SIG-M5 treated with dmso at 0.1 percent for 504 hours (cell line): ENCODE measurements at regions not wholly inside any gene's neighbourhood (a gene's known extent, or its start where the extent isn't known, plus 50 kb on each side); places are given as distances from the start of the nearest gene placed in this dataset.
A peak's percentile ranks its signal among the peaks of the same experiment; 100 is the strongest.
"Not testable (repeated sequence)": the region's sequence is repeated elsewhere in the genome, so short reads cannot be mapped to it uniquely, and the experiment has no call there.

Experiments used
- DNase-seq: peaks from one replicate; lab custom pipeline; 2025; ENCODE audit not compliant: unreplicated experiment; lab: John Stamatoyannopoulos, UW

DNA sequence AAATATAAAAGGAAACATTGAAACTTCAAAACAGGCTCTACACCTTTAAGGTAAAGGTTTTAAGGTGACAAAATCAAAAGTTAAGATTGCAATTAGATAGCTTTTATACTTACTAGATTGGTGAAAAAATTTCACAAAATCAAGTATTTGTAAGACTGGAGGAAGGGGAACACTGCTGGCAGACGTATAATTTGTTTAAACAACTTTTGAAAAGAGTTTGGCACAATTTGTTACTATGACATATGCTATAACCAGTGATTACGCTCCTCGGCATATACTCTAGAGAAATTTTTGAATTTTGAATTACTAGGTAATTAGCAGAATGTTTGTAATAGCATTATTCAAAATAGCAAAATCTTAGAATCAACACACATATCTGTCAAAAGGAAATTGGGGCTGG lies 425.0 kb downstream of the LRRIQ3 start:
- no peak for DNase-seq

DNA sequence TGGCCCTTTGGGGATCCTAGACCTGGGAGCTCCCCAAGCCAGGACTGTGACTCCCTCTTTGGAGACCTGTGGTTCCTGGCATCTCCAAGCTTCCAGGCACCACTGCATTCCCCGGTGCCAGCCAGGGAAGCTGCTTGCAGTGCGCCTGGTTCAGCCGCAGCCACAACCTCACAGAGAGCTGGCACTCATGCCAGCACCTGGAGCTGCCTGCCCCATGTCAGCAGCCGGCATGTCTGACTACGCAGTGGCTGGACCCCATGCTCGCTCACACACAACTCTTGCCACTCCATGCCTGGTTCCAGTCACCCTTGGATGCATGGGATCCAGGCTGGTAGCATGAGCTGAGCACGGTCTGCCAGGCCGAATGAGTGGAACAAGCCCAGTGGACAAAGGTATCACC lies 426.6 kb downstream of the LRRIQ3 start:
- no peak for DNase-seq

DNA sequence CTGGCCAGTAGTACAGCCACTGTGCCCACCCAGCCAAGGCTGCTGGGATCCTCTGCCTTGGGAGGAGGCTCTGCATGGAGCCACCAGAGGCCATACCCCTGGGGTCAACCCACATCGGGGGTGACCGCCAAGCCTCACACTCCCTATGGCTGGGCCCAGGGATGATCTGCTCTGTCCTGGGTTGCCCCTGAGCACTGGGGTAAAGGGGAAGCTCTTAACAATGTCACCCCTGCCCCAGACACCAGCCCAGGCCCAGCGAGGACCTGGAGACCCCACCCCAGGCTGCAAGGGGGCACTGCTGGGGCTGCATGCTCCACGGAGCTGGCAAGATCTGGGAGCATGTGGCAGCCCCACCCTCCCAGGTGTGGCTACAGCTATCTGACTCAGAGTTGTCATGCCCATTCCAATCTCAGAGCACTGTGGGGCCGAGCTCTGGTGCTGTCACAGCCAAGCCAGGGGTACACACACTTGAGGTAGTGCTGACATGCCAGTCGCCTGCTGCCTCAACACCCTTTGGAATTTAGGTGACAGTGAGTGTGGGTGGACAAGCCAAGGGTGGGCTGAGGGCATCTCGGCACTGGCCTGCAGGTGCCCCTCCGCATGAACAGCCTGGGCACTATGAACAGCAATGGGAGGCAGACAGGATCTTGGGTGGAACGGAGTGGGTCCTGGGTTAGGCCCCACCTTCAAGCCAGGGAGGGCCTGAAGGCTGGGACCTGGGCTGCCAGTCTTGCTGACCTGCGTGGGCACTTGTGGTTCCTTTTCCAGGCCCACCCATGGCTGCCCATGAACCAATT lies 427.7 kb downstream of the LRRIQ3 start:
- no peak for DNase-seq

DNA sequence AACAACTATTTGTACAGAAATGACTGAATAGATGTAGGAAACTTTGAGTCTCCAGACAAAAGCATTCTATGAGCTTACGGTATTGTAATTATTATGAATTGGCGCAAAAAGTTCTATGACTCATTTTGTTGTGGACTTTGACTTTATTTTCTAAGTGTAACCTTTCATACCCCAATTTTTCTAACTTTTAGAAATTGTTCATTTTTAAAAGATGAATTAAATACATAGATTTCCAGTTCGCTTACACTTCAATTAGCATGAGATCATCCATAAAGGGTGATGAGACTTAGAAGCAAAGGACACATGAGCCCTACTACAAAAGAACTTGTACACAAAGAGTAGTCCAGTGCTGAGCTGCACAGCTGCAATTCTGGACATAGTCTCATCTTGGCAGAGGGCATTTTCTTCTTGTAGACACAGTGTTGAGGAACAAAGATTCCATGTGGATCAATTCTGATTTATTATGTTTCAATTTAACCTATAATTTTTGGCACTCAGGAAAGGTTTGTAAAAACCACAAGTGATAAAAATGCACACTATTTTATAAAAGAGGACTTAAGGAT lies 431.1 kb downstream of the LRRIQ3 start:
- no peak for DNase-seq

DNA sequence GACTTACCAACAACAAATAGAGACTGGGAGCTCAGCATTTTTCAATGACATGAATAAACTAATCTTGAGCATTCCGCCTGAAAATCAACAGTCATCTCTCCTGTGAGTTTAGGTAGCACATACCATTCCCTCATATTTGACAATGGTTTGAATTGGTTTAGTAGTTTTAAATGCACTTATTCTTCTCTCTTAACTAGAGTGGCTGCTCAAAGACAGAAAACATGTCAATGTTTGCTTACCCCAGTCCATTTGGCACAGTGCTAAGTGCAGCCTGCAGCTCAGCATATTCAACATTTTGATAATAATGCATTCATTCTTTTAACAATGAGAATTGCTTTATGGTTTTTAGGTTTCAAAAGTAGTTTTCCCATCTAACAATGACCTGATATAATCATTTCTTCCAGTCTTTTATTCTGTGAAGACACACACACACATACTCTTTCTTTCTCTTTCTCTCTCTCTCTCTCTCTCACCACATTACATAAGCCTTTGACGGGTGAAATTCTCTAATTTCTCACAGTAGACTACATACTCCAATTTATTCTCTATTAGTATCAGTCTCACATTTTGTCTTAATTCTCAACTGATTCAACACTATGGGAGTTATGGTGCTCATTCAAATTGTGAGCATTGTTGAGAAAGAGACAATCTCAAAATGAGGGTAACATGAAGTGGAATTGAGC lies 432.3 kb downstream of the LRRIQ3 start:
- DNase-seq = no peak

DNA sequence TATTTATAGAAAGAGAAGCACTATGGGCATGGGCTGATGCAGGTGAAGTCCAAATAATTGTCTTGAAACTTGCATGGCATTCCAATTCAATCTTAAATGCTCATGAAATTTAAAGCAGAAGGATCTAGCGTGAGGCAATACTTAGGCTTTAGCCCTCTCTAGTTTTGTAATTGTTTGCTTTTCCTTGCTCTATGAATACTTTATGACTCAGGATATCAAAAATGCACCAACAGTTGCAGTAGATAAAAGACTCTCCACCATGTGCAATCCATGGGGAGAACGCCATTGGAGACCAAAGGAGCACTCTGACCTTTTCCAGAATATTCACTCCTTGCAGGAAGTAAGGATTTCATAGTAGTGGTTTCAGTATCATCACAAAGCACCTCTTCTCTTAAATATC lies 436.4 kb downstream of the LRRIQ3 start:
- DNase-seq = no peak

DNA sequence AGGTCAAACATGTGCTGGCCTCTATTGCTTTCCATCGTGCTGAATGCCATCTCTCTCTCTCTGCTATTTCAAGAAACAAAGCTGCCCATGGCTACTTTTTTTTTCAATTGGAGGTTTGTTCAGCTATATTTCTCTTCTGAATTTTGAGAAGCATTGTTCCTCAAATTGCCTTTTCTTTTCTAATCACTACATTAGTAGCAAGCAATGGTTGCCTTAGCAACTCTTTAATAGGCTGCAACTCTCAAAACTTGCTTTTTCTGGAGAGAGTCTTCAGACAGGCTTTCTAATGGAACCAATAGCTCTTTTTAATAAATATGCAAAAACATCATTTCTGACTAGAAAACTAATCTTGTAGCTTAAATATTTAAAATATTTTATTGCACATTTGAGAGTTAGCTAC lies 439.0 kb downstream of the LRRIQ3 start:
- DNase-seq = no peak

DNA sequence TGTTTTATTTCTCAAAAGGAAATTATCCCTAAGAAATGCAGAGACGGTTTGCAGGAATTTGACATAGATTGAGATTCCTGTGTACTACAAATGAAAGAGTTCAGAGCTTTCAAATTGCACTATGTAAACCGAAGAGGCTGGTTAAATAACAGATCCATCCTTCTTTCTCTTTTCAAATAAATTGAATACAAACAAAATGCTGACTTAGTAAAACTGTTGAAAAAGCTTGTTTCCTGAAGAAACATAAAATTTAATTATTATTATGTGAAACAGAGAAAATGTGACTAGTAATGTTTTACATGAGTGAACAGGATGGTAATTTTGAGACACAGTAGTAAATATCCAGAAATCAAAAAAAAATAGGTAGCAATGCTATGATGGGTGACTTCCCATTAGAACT lies 441.2 kb downstream of the LRRIQ3 start:
- DNase-seq = no peak

DNA sequence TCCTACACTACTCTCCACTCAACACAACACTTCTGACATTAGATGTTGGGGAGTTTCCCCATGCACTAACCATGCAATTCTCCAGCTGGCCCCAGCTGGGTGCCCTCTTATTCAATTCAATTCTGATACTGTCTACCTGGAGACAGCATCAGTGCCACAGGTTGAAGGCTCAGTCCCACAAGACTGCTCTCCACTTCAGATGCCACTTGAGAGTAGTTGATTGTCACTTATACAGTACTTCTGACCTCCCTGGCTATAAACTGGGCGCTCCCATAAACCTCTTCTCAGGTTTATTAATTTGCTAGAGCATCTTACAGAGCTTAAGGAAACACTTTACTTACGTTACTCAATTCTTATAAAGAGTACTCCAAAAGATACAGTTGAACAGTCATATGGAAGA lies 442.3 kb downstream of the LRRIQ3 start:
- no peak for DNase-seq

DNA sequence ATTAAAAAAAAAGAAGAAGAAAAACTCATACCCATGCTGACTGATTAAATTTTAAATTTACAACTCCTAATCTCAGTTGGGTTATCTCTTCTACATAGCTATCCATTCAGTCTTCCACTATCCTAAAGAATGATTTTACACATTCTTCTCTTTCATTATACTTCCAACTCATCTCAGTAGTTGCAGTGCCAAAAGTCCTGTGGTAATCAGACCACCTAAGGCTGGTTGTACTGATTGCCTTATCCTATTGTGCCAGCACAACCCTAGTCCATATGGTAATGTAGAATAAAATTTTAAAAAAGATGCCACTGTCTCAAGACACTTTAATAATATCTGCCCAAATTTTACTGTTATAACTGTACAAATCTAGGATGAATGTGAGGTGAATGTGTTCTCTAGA lies 448.0 kb downstream of the LRRIQ3 start:
- no peak for DNase-seq

DNA sequence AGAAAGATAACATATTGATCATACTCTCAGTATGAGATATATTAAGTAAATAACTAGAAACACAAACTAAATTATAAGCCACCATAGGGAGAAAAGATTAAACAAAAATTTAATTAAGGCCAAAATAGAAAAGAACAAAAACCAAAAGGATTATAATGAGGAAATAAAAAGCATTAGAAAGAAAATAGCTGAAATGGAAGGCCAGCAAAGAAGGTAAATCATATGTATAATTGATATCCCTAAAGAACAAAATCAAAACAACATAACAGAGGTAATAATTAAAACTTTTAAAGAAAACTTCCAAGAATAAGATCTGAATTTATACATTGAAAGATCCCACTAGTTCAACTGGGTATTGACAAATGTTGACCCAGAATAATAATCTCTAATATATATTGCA lies 453.0 kb downstream of the LRRIQ3 start:
- DNase-seq = no peak

DNA sequence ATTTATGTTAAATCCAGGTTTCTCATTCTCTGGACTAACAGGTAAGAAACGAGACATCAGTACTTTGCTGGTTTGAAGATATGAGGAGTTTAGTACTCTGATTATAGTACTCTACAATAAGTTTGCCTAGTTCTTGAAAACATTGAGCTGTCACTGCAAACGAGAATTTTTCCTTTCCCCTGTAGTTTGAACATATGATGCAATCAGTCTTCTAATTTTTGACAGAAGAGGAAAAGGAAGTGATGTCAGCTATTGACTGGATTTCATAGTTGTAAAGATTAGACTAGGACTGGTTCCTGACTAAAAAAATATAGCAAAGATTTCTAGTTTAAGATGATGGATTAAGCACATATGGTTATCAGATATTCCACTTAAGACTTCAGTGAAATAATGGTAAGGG lies 461.9 kb downstream of the LRRIQ3 start:
- no peak for DNase-seq

DNA sequence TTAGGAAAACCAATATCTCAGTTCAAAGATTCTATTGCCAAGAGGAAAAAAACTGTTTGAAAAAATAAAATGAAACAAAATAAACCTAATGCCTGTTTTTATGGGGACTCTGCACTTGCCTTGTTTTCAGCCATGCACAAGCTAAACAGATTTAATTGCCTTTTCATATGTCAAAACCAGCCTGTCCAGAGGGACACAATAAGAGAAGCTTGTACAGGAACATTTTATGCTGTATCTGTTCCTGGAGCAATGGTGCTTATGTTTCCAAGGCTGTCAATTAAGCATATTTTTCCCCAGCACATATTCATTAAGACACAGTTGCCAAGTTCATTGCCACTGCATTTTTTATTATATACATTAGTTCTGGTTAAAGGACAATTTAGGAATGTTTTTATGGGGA lies 470.9 kb downstream of the LRRIQ3 start:
- no peak for DNase-seq

DNA sequence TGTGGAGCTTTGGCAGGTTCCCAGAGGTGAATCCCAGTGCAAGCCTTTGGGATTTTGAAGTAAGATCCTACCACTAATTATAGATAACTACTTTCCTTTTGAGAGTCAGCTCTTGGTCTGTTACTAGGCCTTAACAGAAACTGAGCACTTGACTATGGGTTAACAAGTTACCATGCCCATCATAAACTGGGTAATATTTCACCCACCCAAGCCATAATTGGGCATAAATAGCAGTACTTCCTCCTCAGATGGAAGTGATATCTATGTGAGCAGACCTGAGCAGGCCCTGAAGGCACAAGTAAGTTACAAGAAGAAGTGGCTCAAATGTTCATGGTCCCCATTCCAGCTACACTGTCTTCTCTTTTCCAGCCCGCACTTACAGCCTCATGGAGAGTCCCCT lies 475.9 kb downstream of the LRRIQ3 start:
- no peak for DNase-seq

DNA sequence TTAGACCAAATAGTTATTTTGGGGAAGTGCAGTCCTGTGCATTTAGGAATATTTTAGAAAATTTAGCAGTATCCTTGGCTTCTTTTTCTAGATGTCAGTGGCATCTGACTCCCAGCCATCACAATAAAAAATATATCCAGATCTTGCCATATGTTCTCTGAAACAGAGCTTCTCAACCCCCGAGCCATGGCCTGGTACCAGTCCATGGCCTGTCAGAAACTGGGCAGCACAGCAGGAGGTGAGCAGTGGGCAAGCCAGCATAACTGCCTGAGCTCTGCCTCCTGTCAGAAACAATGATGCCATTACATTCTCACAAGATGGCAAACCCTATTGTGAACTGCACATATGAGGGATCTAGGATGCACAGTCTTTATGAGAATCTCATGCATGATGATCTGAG lies 480.0 kb downstream of the LRRIQ3 start:
- no peak for DNase-seq

DNA sequence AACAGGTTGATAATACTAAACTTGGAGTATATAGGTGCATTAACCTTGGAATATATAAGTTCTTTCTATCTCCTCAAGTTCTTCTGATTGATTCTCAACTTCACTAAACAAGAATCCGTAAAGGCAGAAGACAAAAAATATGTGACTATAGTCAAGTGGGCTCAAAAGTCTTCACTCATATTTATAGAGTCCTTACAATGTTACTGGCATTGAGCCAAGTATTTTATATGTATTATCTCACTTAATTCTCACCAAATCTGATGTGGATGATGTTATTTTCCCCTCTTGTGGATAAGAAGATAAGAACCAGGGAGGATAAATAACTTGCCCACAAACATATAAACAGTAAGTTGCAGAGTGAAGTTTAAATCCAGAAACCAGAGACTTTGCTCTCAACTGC lies 486.9 kb downstream of the LRRIQ3 start:
- no peak for DNase-seq

DNA sequence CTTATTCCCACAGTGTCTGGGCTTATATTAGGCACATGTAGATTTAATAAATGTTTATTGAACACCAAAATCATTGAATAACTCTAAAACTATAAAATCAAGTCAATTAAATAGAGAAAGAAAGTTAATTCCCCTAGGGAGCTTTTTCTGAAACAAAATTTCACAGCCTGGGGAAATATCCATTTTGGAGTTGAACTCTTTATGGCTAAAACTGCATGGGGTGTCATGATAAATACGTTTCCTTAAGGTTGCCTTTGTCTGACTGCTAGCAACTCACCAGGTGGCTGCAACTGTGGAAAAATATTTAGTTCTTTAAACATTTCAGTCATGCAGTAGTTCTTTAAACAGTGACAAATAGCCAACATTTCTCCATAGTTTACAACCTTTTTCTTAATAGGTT lies 496.1 kb downstream of the LRRIQ3 start:
- DNase-seq = no peak

DNA sequence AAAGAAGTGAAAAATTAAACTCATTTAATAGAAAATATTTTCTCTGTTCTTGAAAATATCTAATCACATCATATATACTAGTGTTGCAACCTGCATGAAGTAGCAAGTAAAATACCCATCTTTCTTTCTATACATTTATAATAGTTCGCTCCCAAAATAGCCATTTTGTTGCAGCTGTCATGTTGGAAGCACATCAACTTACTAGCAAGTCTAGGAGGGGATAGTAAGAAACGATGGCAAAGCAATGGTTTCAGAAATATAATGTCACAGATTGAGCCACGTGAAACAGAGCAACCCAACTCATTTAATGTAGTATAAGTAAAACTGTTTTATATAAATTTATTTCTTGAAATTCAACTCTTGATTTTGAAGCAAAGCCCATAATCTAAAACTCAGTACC lies 521.8 kb downstream of the LRRIQ3 start:
- DNase-seq = no peak

DNA sequence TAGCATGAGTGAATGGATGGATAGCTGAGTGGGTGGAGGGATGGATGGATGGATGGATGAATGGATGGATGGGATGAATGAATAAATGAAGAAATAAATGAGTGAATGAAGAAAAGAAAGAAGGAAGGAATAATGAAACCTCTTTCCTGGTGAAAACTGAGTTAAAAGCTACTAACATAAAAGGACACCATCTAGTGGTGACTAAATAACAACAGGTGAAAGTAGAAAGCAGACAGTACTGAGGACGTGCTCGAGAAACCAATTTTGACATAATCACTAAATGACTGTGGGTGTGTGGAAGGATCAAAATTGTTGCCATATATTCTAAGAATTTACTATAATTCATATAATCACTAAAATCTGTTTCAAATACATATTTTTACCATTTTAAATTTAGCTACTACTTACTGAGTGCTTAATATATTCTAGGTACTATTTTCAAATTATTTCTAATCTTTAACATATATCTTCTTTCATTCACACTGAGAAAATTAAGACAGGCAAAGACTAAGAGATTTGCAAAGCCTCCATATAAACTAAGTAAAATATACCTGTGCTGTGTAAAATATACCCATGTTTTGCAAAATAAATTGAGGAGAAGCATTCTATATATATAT lies 522.9 kb downstream of the LRRIQ3 start:
- peak; percentile 35 for DNase-seq

DNA sequence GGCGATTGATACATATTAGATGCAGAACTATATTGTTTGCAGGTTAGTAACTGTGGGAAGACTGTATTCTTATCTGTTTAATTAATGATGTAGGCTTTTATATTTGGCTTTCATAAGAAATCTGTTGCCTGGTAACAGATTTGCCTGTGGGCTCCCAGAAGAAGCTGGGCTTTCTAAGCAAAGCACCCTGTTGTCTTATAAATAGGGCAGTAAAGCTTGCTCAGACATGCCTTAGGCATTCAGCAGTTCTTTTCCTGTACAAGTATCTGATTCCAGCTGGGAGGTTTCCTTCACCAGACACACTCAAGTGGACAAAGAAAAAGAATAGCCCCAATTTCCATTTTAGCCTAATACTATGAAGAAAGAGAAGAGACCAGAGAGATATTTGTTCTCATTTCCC lies 524.0 kb downstream of the LRRIQ3 start:
- no peak for DNase-seq

DNA sequence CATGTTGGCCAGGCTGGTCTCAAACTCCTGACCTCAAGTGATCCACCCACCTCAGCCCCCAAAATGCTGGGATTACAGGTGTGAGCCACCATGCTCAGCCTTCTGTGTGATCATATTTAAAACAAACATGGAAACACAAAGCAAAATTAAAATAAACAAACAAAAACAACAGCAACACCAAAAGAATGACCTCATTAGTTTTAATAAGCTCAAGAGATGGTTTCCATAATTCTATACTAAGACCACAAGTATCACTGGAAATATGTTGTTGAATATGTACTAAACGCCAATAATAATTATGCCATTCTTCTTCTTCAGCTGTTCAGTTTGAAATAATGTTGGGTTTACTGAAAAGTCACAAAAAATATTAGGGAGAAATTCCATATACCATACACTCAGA lies 526.4 kb downstream of the LRRIQ3 start:
- DNase-seq = no peak

DNA sequence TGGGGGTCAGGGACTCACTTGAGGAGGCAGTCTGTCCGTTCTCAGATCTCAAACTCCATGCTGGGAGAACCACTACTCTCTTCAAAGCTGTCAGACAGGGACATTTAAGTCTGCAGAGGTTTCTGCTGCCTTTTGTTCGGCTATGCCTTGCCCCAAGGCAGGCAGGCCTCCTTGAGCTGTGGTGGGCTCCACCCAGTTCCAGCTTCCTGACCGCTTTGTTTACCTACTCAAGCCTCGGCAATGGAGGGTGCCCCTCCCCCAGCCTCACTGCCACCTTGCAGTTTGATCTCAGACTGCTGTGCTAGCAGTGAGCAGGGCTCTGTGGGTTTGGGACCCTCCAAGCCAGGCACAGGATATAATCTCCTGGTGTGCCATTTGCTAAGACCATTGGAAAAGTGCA lies 530.0 kb downstream of the LRRIQ3 start:
- not testable (repeated sequence) for DNase-seq
